ENCODE measurements at regions not wholly inside any gene's neighbourhood (a gene's known extent, or its start where the extent isn't known, plus 50 kb on each side); places are given as distances from the start of the nearest gene placed in this dataset.

GRCh38 chr11:88434333-88434976 lies 96.9 kb upstream of the CTSC start:
- TF ChIP-seq POLR2A (IDR thresholded peaks at IDR 0.05; ENCODE audit: low read length) (no peak), GATA1 (IDR thresholded peaks at IDR 0.05; ENCODE audit: low read depth, low read length) (no peak)

Measured in erythroblast (primary cell).